ENCODE measurements at regions not wholly inside any gene's neighbourhood (a gene's known extent, or its start where the extent isn't known, plus 50 kb on each side); places are given as distances from the start of the nearest gene placed in this dataset.

DNA sequence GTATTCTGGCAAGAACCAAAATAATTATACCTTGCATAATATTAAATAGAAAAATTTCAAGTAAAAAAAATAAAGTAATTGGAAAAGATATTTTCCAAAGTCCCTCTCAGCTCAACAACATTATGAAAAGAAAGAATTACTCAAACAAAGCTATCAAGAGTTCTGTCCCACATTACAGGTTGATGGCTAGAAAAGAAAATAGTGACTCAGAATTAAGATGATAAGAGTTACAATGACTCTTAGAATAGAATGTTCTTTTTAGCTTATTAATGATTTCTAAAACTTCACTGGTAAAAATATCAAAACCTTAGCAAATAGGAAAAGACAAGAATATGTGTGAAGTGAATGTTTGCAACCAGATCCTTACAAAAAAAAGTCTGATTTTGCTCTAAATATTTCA is 312.5 kb upstream of the PDGFD start:
- no peak for TF ChIP-seq POLR2A (IDR thresholded peaks at IDR 0.05)
- TF ChIP-seq POLR2AphosphoS5 (IDR thresholded peaks at IDR 0.05) = no peak

Data from stomach (tissue), 4 donors.